K562 (cell line): ENCODE measurements at regions not wholly inside any gene's neighbourhood (a gene's known extent, or its start where the extent isn't known, plus 50 kb on each side); places are given as distances from the start of the nearest gene placed in this dataset.

Experiments
- ATAC-seq: fragments of 200-7000 bp; cut with Tn5 transposase; 3 replicates; pipeline ENCODE4 v1.9.1; 2020; ENCODE audit warnings: moderate library complexity
- BruUV-seq: library from RNA; stranded (reverse); fragments of 400-500 nt; replicated peaks from 2 replicates; lab custom pipeline; 2021; lab: Mats Ljungman, UMichigan
- CTCF ChIA-PET: fragments of 300-600 bp; formaldehyde crosslinking; extraction: SDS; loops from one replicate; lab custom pipeline; 2021; ENCODE audit warnings: low intra/inter-chr PET ratio; lab: Yijun Ruan, JAX
- POLR2A ChIA-PET: fragments of 300-600, 350-650 bp; sonication (Branson Sonifier 250); formaldehyde crosslinking; extraction: SDS; loops from one replicate; lab custom pipeline; 2021; ENCODE audit warnings: antibody characterized with exemption, inconsistent platforms; lab: Yijun Ruan, JAX
- DNase-seq, 4 experiments: peaks; one replicate each; pipeline versions ENCODE4 v3.0.0 to v3.0.0-alpha.2; 2011 to 2018; ENCODE audit warnings: low spot score in 3 of 4, mixed read lengths in 3 of 4; ENCODE audit errors: extremely low read depth in 1 of 4
- FAIRE-seq: peaks from 2 replicates; lab custom pipeline; 2011; peaks lifted over from hg19 to GRCh38; lab: Jason Lieb, UNC
- H2AFZ ChIP-seq: 2 replicates; pipeline ENCODE4 v1.6.0; 2011; ENCODE audit warnings: low read depth, low read length, control low read depth, inconsistent platforms
- H3K27ac ChIP-seq: fragments of 200-600 bp; 3 replicates; pipeline ENCODE4 v1.8.0; 2011; ENCODE audit warnings: low read depth, mild to moderate bottlenecking, control low read depth, inconsistent platforms, low read length, moderate library complexity, mixed read lengths; ENCODE audit errors: extremely low read depth
- H3K27me3 ChIP-seq, 2 experiments: fragments of 300-600 bp in 1 of 2; 2 replicates in 1 of 2; 3 replicates in 1 of 2; pipeline versions ENCODE4 v1.6.0 to v1.8.0; 2011; ENCODE audit warnings: inconsistent platforms in 2 of 2, low read length in 2 of 2, mild to moderate bottlenecking in 1 of 2, mixed read lengths in 1 of 2, moderate library complexity in 1 of 2; ENCODE audit not compliant: control insufficient read depth in 2 of 2, insufficient read depth in 2 of 2
- H3K36me3 ChIP-seq: fragments of 300-600 bp; 3 replicates; pipeline ENCODE4 v1.8.0; 2011; ENCODE audit warnings: mild to moderate bottlenecking, low read length, inconsistent platforms; ENCODE audit not compliant: control insufficient read depth, insufficient read depth
- H3K4me1 ChIP-seq, 2 experiments: fragments of 200-600 bp in 1 of 2; replicated peaks in 1 of 2; 2 replicates in 1 of 2; 3 replicates in 1 of 2; pipeline versions ENCODE4 v1.5.1 to v1.8.0; 2011; ENCODE audit warnings: inconsistent platforms in 2 of 2, low read length in 2 of 2, mild to moderate bottlenecking in 1 of 2, mixed read lengths in 1 of 2, moderate library complexity in 1 of 2; ENCODE audit not compliant: control insufficient read depth in 2 of 2, insufficient read depth in 2 of 2
- H3K4me2 ChIP-seq: 2 replicates; pipeline ENCODE4 v1.6.1; 2011; ENCODE audit warnings: low read length, control low read depth, inconsistent platforms, mixed read lengths; ENCODE audit not compliant: insufficient read depth
- H3K4me3 ChIP-seq: fragments of 200-600 bp; sonication (generic), shearing (Covaris generic); 2 replicates; pipeline ENCODE4 v1.5.1; 2016; ENCODE audit warnings: control low read depth, inconsistent platforms
- H3K79me2 ChIP-seq: fragments of 200-600 bp; 3 replicates; pipeline ENCODE4 v1.8.0; 2011; ENCODE audit warnings: low read length, inconsistent platforms; ENCODE audit not compliant: control insufficient read depth, insufficient read depth
- H3K9ac ChIP-seq, 2 experiments: 2 replicates each; pipeline versions ENCODE4 v1.6.0 to v1.6.1; 2011; ENCODE audit warnings: low read depth in 2 of 2, low read length in 2 of 2, control low read depth in 1 of 2, inconsistent platforms in 1 of 2, mild to moderate bottlenecking in 1 of 2, mixed read lengths in 1 of 2; ENCODE audit not compliant: insufficient read depth in 1 of 2
- H3K9me1 ChIP-seq: one replicate; pipeline ENCODE4 v1.6.0; 2011; ENCODE audit warnings: inconsistent platforms, mild to moderate bottlenecking, low read length, moderate library complexity; ENCODE audit not compliant: control insufficient read depth, insufficient read depth
- H3K9me3 ChIP-seq: replicated peaks from 2 replicates; pipeline ENCODE4 v1.5.1; 2011; ENCODE audit warnings: low read depth, low read length, inconsistent platforms; ENCODE audit not compliant: control insufficient read depth, insufficient read depth
- H4K20me1 ChIP-seq: replicated peaks from 2 replicates; pipeline ENCODE4 v1.6.1; 2011; ENCODE audit warnings: low read length, inconsistent platforms, mixed read lengths; ENCODE audit not compliant: control insufficient read depth, insufficient read depth
- CHD2 ChIP-seq: IDR thresholded peaks from 2 replicates; pipeline ENCODE4 v1.6.1; 2011; ENCODE audit warnings: low read depth, low read length
- FOXO4 ChIP-seq: fragments of 450-650 bp; formaldehyde crosslinking; IDR thresholded peaks from 2 replicates; pipeline ENCODE4 v1.4.0; 2020; ENCODE audit warnings: mild to moderate bottlenecking, moderate library complexity
- MXD1 ChIP-seq: fragments of 250-450 bp; sonication (Bioruptor Pico); IDR thresholded peaks from 2 replicates; pipeline ENCODE4 v1.8.0; 2021; ENCODE audit warnings: borderline replicate concordance, mild to moderate bottlenecking, moderate library complexity; ENCODE audit not compliant: poor library complexity, severe bottlenecking
- TAL1 ChIP-seq: fragments of 450-650 bp; IDR thresholded peaks from 2 replicates; pipeline ENCODE4 v1.6.1; 2016; ENCODE audit warnings: mild to moderate bottlenecking
- U2AF2 ChIP-seq: fragments of 200-400 bp; formaldehyde crosslinking; optimal IDR thresholded peaks from 2 replicates; pipeline ENCODE3; 2017; ENCODE audit warnings: low read depth, mild to moderate bottlenecking, low read length
- USF2 ChIP-seq: sonication (generic); formaldehyde crosslinking; IDR thresholded peaks from 2 replicates; pipeline ENCODE4 v1.5.0; 2020; ENCODE audit warnings: missing genetic modification reagents
- ZBTB34 ChIP-seq: fragments of 250-450 bp; sonication (Bioruptor Pico); IDR thresholded peaks from 2 replicates; pipeline ENCODE4 v1.8.0; 2021; ENCODE audit warnings: mild to moderate bottlenecking, moderate library complexity
- ZNF124 ChIP-seq: sonication (generic); formaldehyde crosslinking; IDR thresholded peaks from 2 replicates; pipeline ENCODE4 v1.8.1; 2022; ENCODE audit warnings: missing genetic modification reagents
- WGBS: fragments of 100-300 bp; shearing (Covaris generic); methylation state at CpG from one replicate; pipeline ENCODE4 v1.1.6; 2016; ENCODE audit warnings: low coverage, mixed read lengths; ENCODE audit not compliant: insufficient coverage; ENCODE audit errors: missing lambda C conversion rate; 5-methylcytosine and 5-hydroxymethylcytosine counted together
- in situ Hi-C: fragments of 300-500 bp; cut with MboI; formaldehyde crosslinking; loops from 4 replicates; pipeline ENCODE4 v1.15.0; 2018; ENCODE audit warnings: inconsistent platforms, mixed read lengths
- intact Hi-C: fragments of 100-400 bp; cut with micrococcal nuclease; formaldehyde crosslinking; loops from 2 replicates; pipeline ENCODE4 v1.14.2; 2022

GRCh38 chr2:160581035-160581434 is 87.4 kb upstream of the RBMS1 start (continued):
- TF ChIP-seq MXD1 (CRISPR knock-in tag): no peak
- no peak for TF ChIP-seq ZBTB34 (CRISPR knock-in tag)

- peaks cover 2% of the 10 kb centered on the region for H3K9me3 ChIP-seq
- DNase-seq (no peak), FAIRE-seq (no peak), ATAC-seq (no peak)
- H3K9ac ChIP-seq: no peak overlapping the region
- in situ Hi-C loops (no loop called here), intact Hi-C loops (no loop called here)
- H3K9me1 ChIP-seq: no peaks in the 10 kb centered on the region
- H3K36me3 ChIP-seq: no peaks in the 10 kb centered on the region
- no peak for TF ChIP-seq ZNF124
- TF ChIP-seq FOXO4 (CRISPR knock-in tag): no peak
- TF ChIP-seq TAL1: no peak
- TF ChIP-seq U2AF2: no peak
- TF ChIP-seq USF2 (CRISPR knock-in tag): no peak
- TF ChIP-seq CHD2: no peak
- no peak overlapping the region for H3K27ac ChIP-seq
- no peak overlapping the region for H3K4me2 ChIP-seq
- no peaks in the 10 kb centered on the region for H3K4me1 ChIP-seq
- 3% methylated on average over 5 of the region's 5 CpGs for WGBS
- ChIA-PET POLR2A (interaction anchor here (0.7 kb wide), 1 partner anchor 31 kb away, joined by 3 read pairs; no protein-coding TSS in a partner anchor), CTCF (no interaction called here)
- no peaks in the 10 kb centered on the region for H3K79me2 ChIP-seq
- H2AFZ ChIP-seq: no peak overlapping the region
- H3K27me3 ChIP-seq: no peaks in the 10 kb centered on the region
- H3K4me3 ChIP-seq: no peak overlapping the region
- H4K20me1 ChIP-seq: no peaks in the 10 kb centered on the region
- BruUV-seq: no TSS peak
Measured at GRCh38 chr2:160581448-160581847, 87.8 kb upstream of the RBMS1 start.
